ENCODE measurements at regions not wholly inside any gene's neighbourhood (a gene's known extent, or its start where the extent isn't known, plus 50 kb on each side); places are given as distances from the start of the nearest gene placed in this dataset.

- no peak for TF ChIP-seq TSHZ2 (CRISPR knock-in tag; IDR thresholded peaks at IDR 0.05)
- ATAC-seq: no peak
Observed at GRCh38 chr4:19807505-19807904, 444.2 kb upstream of the SLIT2 start.

- ATAC-seq: no peak
- TF ChIP-seq PPARA (CRISPR knock-in tag; IDR thresholded peaks at IDR 0.05; ENCODE audit: borderline replicate concordance): no peak
- TF ChIP-seq SNAI2 (CRISPR knock-in tag; IDR thresholded peaks at IDR 0.05): no peak
- no peak for TF ChIP-seq ARNTL (CRISPR knock-in tag; IDR thresholded peaks at IDR 0.05; ENCODE audit: borderline replicate concordance, low read depth)
- TF ChIP-seq ZFP3 (CRISPR knock-in tag; IDR thresholded peaks at IDR 0.05): no peak
- TF ChIP-seq ZNF565 (CRISPR knock-in tag; conservative IDR thresholded peaks at IDR 0.05; ENCODE audit: low read depth): no peak
- no peak for TF ChIP-seq ZNF8 (CRISPR knock-in tag; IDR thresholded peaks at IDR 0.05)
- TF ChIP-seq ZC3H10 (CRISPR knock-in tag; IDR thresholded peaks at IDR 0.05): no peak
Observed at GRCh38 chr4:19806865-19807264, 444.8 kb upstream of the SLIT2 start.

DNA sequence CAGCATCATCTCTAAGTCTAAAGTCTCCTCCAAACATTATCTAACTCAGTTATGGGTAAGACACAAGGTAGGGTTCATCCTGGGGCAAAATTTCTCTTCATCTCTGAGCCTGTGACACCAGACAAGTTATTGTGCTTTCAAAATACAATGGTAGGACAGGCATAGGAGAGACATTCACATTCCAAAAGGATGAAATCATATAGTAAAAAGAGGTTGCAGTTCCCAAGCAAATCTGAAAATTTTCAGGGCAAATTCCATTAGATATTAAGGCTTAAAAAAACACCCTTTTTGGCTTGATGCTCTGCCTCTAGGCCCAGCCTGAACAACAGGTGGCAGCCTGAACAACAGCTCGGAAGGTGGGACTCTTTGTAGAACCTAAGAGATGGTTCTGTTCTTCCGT is 448.3 kb upstream of the SLIT2 start:
- TF ChIP-seq OSR1 (CRISPR knock-in tag; IDR thresholded peaks at IDR 0.05) (no peak), TSHZ2 (CRISPR knock-in tag; IDR thresholded peaks at IDR 0.05) (no peak), ZFP30 (CRISPR knock-in tag; IDR thresholded peaks at IDR 0.05) (no peak), ZNF70 (CRISPR knock-in tag; IDR thresholded peaks at IDR 0.05) (no peak), GLIS3 (CRISPR knock-in tag; IDR thresholded peaks at IDR 0.05) (no peak), CSRNP3 (CRISPR knock-in tag; IDR thresholded peaks at IDR 0.05) (no peak), PATZ1 (CRISPR knock-in tag; IDR thresholded peaks at IDR 0.05; ENCODE audit: borderline replicate concordance) (no peak), ZC3H10 (CRISPR knock-in tag; IDR thresholded peaks at IDR 0.05) (no peak), TCF4 (CRISPR knock-in tag; IDR thresholded peaks at IDR 0.05; ENCODE audit: borderline replicate concordance) (no peak), PPARA (CRISPR knock-in tag; IDR thresholded peaks at IDR 0.05; ENCODE audit: borderline replicate concordance) (no peak), ARNTL (CRISPR knock-in tag; IDR thresholded peaks at IDR 0.05; ENCODE audit: borderline replicate concordance, low read depth) (no peak), ZFP3 (CRISPR knock-in tag; IDR thresholded peaks at IDR 0.05) (no peak), SNAI2 (CRISPR knock-in tag; IDR thresholded peaks at IDR 0.05) (no peak), TOX (CRISPR knock-in tag; IDR thresholded peaks at IDR 0.05; ENCODE audit: borderline replicate concordance) (no peak), ESRRG (CRISPR knock-in tag; IDR thresholded peaks at IDR 0.05) (no peak)
- TF ChIP-seq, protein P1, sequence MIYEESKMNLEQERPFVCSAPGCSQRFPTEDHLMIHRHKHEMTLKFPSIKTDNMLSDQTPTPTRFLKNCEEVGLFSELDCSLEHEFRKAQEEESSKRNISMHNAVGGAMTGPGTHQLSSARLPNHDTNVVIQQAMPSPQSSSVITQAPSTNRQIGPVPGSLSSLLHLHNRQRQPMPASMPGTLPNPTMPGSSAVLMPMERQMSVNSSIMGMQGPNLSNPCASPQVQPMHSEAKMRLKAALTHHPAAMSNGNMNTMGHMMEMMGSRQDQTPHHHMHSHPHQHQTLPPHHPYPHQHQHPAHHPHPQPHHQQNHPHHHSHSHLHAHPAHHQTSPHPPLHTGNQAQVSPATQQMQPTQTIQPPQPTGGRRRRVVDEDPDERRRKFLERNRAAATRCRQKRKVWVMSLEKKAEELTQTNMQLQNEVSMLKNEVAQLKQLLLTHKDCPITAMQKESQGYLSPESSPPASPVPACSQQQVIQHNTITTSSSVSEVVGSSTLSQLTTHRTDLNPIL (CRISPR knock-in tag; IDR thresholded peaks at IDR 0.05; ENCODE audit: low read depth): no peak
- ATAC-seq: no peak; the same call in 2 of the 3 replicates

GRCh38 chr4:19793831-19794230 is 457.9 kb upstream of the SLIT2 start:
- TF ChIP-seq SNAI2 (CRISPR knock-in tag; IDR thresholded peaks at IDR 0.05) (no peak), PPARA (CRISPR knock-in tag; IDR thresholded peaks at IDR 0.05; ENCODE audit: borderline replicate concordance) (no peak), CSRNP3 (CRISPR knock-in tag; IDR thresholded peaks at IDR 0.05) (no peak), TOX (CRISPR knock-in tag; IDR thresholded peaks at IDR 0.05; ENCODE audit: borderline replicate concordance) (no peak), ZNF70 (CRISPR knock-in tag; IDR thresholded peaks at IDR 0.05) (no peak), ZNF8 (CRISPR knock-in tag; IDR thresholded peaks at IDR 0.05) (no peak), ZNF565 (CRISPR knock-in tag; conservative IDR thresholded peaks at IDR 0.05; ENCODE audit: low read depth) (no peak), OSR1 (CRISPR knock-in tag; IDR thresholded peaks at IDR 0.05) (no peak), ISL1 (CRISPR knock-in tag; IDR thresholded peaks at IDR 0.05) (no peak), ARNTL (CRISPR knock-in tag; IDR thresholded peaks at IDR 0.05; ENCODE audit: borderline replicate concordance, low read depth) (no peak)
- TF ChIP-seq, protein P2, sequence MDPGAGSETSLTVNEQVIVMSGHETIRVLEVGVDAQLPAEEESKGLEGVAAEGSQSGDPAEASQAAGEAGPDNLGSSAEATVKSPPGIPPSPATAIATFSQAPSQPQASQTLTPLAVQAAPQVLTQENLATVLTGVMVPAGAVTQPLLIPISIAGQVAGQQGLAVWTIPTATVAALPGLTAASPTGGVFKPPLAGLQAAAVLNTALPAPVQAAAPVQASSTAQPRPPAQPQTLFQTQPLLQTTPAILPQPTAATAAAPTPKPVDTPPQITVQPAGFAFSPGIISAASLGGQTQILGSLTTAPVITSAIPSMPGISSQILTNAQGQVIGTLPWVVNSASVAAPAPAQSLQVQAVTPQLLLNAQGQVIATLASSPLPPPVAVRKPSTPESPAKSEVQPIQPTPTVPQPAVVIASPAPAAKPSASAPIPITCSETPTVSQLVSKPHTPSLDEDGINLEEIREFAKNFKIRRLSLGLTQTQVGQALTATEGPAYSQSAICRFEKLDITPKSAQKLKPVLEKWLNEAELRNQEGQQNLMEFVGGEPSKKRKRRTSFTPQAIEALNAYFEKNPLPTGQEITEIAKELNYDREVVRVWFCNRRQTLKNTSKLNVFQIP (CRISPR knock-in tag; IDR thresholded peaks at IDR 0.05; ENCODE audit: borderline replicate concordance, low read depth): no peak
- ATAC-seq: no peak

Measured in SK-N-SH treated with all-trans-retinoic acid at 6 μM for 48 hours (cell line).